Body of pancreas (tissue), 4 donors: ENCODE measurements at regions not wholly inside any gene's neighbourhood (a gene's known extent, or its start where the extent isn't known, plus 50 kb on each side); places are given as distances from the start of the nearest gene placed in this dataset.

Experiments
- ATAC-seq: fragments of 150-250 bp; one replicate; pipeline ENCODE4 v1.9.1; 2016
- DNase-seq, 4 donors: peaks; one replicate each; pipeline ENCODE4 v3.0.0-alpha.2; 2019
- H3K27ac ChIP-seq, 4 donors: fragments of 200-600 bp; sonication (generic); 1 replicate in 3 of 4; 2 replicates in 1 of 4; pipeline versions ENCODE4 v1.5.1 to v1.6.1; 2016 to 2019; ENCODE audit warnings: mild to moderate bottlenecking in 1 of 4, mixed read lengths in 1 of 4, moderate library complexity in 1 of 4
- H3K27me3 ChIP-seq, 2 donors: fragments of 200-600 bp; sonication (generic); one replicate each; pipeline ENCODE4 v1.6.0; 2016; ENCODE audit warnings: mild to moderate bottlenecking in 1 of 2
- H3K36me3 ChIP-seq, 2 donors: fragments of 200-600 bp; sonication (generic); replicated peaks in 1 of 2; 2 replicates each; pipeline ENCODE4 v1.5.1; 2016; ENCODE audit warnings: low read depth in 2 of 2; ENCODE audit not compliant: insufficient read depth in 1 of 2
- H3K4me1 ChIP-seq: fragments of 200-600 bp; sonication (generic); one replicate; pipeline ENCODE4 v1.6.0; 2016
- H3K4me3 ChIP-seq, 2 donors: fragments of 200-600 bp; sonication (generic); 1 replicate in 1 of 2; 2 replicates in 1 of 2; pipeline ENCODE4 v1.5.1; 2016 to 2019
- H3K9me3 ChIP-seq, 3 donors: fragments of 200-600 bp; sonication (generic); 1 replicate in 2 of 3; 2 replicates in 1 of 3; pipeline ENCODE4 v1.5.1; 2016
- CTCF ChIP-seq, 7 experiments: fragments of 450-650 bp in 4 of 7; fragments of 200-600 bp in 3 of 7; sonication (generic) in 3 of 7; IDR thresholded peaks; one replicate each; pipeline ENCODE4 v1.5.1; 2016 to 2019; ENCODE audit warnings: antibody characterized with exemption in 7 of 7
- POLR2A ChIP-seq, 3 donors: fragments of 450-650 bp; IDR thresholded peaks; one replicate each; pipeline ENCODE4 v1.6.1; 2016; ENCODE audit warnings: antibody characterized with exemption in 3 of 3, mild to moderate bottlenecking in 2 of 3
- WGBS, 2 donors: methylation state at CpG; one replicate each; pipeline ENCODE4 v1.1.5; 2017; 5-methylcytosine and 5-hydroxymethylcytosine counted together
- intact Hi-C: fragments of 100-400 bp; cut with DNase I; formaldehyde crosslinking; loops from one replicate; pipeline ENCODE4 v1.15.1; 2023

- H3K4me3 ChIP-seq = no peak overlapping the region
- no peaks in the 10 kb centered on the region for H3K27me3 ChIP-seq
- DNase-seq (no peak), ATAC-seq (no peak)
- TF ChIP-seq CTCF (IDR thresholded peaks at IDR 0.05) (no peak), POLR2A (IDR thresholded peaks at IDR 0.05) (no peak)
- H3K27ac ChIP-seq = no peak overlapping the region
- intact Hi-C loops = no loop called here
- 49 to 51% methylated on average over 4 of the region's 4 CpGs for WGBS, 2 donors
- H3K9me3 ChIP-seq = no peaks in the 10 kb centered on the region
- H3K36me3 ChIP-seq = no peaks in the 10 kb centered on the region
- no peaks in the 10 kb centered on the region for H3K4me1 ChIP-seq
These were observed 367.6 kb upstream of the MKI67 start for GRCh38 chr10:128493811-128494210.

GRCh38 chr10:128494665-128495064 lies 368.4 kb upstream of the MKI67 start:
- no peaks in the 10 kb centered on the region for H3K27me3 ChIP-seq
- no peak for DNase-seq
- intact Hi-C loops = no loop called here
- no peaks in the 10 kb centered on the region for H3K36me3 ChIP-seq
- no peak overlapping the region for H3K4me3 ChIP-seq
- H3K9me3 ChIP-seq = no peaks in the 10 kb centered on the region
- H3K27ac ChIP-seq = no peak overlapping the region
- 49 to 52% methylated on average over 3 of the region's 3 CpGs for WGBS, 2 donors
- TF ChIP-seq POLR2A (IDR thresholded peaks at IDR 0.05) (no peak), CTCF (IDR thresholded peaks at IDR 0.05) (no peak)
- no peak for ATAC-seq
- H3K4me1 ChIP-seq = no peaks in the 10 kb centered on the region

- TF ChIP-seq POLR2A (IDR thresholded peaks at IDR 0.05) (no peak), CTCF (IDR thresholded peaks at IDR 0.05) (no peak)
- ATAC-seq = no peak
- Histone ChIP-seq H3K27ac (no peak overlapping the region), H3K27me3 (no peaks in the 10 kb centered on the region), H3K4me3 (no peak overlapping the region), H3K4me1 (no peaks in the 10 kb centered on the region), H3K9me3 (no peaks in the 10 kb centered on the region), H3K36me3 (no peaks in the 10 kb centered on the region)
- 79 to 82% methylated on average over 11 to 17 of the region's 17 CpGs for WGBS, 2 donors
- no peak for DNase-seq
- intact Hi-C loops = no loop called here
These were observed 371.6 kb upstream of the MKI67 start for GRCh38 chr10:128497660-128498377.

- Histone ChIP-seq H3K4me3 (no peak overlapping the region), H3K4me1 (no peaks in the 10 kb centered on the region), H3K27me3 (no peaks in the 10 kb centered on the region), H3K9me3 (no peaks in the 10 kb centered on the region), H3K36me3 (no peaks in the 10 kb centered on the region), H3K27ac (no peak overlapping the region)
- WGBS, 2 donors = 61 to 72% methylated on average over 3 of the region's 3 CpGs
- ATAC-seq (no peak), DNase-seq (no peak)
- TF ChIP-seq POLR2A (IDR thresholded peaks at IDR 0.05) = no peak
- no peak for TF ChIP-seq CTCF (IDR thresholded peaks at IDR 0.05)
- intact Hi-C loops = no loop called here
These were observed 372.1 kb upstream of the MKI67 start for GRCh38 chr10:128498378-128498730.

- Histone ChIP-seq H3K27ac (no peak overlapping the region), H3K4me1 (no peaks in the 10 kb centered on the region), H3K4me3 (no peak overlapping the region), H3K36me3 (no peaks in the 10 kb centered on the region), H3K27me3 (no peaks in the 10 kb centered on the region), H3K9me3 (no peaks in the 10 kb centered on the region)
- ATAC-seq (no peak), DNase-seq (no peak)
- 73 to 75% methylated on average over 4 to 5 of the region's 5 CpGs for WGBS, 2 donors
- intact Hi-C loops = no loop called here
- TF ChIP-seq POLR2A (IDR thresholded peaks at IDR 0.05) (no peak), CTCF (IDR thresholded peaks at IDR 0.05) (no peak)
These were observed 372.5 kb upstream of the MKI67 start for GRCh38 chr10:128498746-128499145.
